ENCODE measurements at regions not wholly inside any gene's neighbourhood (a gene's known extent, or its start where the extent isn't known, plus 50 kb on each side); places are given as distances from the start of the nearest gene placed in this dataset.

DNA sequence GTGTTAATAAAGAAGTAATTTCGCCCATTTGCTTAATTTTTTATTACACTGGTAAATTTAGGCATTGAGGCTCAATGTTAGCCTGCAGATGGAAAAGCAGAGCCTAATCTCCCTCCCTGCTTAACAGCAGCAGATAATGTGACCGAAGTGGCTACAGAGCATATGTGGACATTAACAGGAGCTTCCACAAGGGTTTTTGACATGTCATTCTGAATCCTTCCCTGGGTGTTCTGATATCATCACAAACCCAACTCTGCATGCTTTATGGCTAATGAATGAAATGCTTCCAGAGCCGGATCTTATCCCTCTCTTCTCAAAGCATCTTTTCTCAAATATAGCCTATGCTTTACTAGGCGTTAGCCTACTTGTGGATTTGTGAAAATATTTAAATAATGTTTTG, 208.6 kb downstream of the CAAP1 start:
- TF ChIP-seq, protein P1, sequence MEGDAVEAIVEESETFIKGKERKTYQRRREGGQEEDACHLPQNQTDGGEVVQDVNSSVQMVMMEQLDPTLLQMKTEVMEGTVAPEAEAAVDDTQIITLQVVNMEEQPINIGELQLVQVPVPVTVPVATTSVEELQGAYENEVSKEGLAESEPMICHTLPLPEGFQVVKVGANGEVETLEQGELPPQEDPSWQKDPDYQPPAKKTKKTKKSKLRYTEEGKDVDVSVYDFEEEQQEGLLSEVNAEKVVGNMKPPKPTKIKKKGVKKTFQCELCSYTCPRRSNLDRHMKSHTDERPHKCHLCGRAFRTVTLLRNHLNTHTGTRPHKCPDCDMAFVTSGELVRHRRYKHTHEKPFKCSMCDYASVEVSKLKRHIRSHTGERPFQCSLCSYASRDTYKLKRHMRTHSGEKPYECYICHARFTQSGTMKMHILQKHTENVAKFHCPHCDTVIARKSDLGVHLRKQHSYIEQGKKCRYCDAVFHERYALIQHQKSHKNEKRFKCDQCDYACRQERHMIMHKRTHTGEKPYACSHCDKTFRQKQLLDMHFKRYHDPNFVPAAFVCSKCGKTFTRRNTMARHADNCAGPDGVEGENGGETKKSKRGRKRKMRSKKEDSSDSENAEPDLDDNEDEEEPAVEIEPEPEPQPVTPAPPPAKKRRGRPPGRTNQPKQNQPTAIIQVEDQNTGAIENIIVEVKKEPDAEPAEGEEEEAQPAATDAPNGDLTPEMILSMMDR (IDR thresholded peaks at IDR 0.05; ENCODE audit: insufficient read depth, low read length): no peak
- TF ChIP-seq, protein P2, sequence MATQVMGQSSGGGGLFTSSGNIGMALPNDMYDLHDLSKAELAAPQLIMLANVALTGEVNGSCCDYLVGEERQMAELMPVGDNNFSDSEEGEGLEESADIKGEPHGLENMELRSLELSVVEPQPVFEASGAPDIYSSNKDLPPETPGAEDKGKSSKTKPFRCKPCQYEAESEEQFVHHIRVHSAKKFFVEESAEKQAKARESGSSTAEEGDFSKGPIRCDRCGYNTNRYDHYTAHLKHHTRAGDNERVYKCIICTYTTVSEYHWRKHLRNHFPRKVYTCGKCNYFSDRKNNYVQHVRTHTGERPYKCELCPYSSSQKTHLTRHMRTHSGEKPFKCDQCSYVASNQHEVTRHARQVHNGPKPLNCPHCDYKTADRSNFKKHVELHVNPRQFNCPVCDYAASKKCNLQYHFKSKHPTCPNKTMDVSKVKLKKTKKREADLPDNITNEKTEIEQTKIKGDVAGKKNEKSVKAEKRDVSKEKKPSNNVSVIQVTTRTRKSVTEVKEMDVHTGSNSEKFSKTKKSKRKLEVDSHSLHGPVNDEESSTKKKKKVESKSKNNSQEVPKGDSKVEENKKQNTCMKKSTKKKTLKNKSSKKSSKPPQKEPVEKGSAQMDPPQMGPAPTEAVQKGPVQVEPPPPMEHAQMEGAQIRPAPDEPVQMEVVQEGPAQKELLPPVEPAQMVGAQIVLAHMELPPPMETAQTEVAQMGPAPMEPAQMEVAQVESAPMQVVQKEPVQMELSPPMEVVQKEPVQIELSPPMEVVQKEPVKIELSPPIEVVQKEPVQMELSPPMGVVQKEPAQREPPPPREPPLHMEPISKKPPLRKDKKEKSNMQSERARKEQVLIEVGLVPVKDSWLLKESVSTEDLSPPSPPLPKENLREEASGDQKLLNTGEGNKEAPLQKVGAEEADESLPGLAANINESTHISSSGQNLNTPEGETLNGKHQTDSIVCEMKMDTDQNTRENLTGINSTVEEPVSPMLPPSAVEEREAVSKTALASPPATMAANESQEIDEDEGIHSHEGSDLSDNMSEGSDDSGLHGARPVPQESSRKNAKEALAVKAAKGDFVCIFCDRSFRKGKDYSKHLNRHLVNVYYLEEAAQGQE (IDR thresholded peaks at IDR 0.05; ENCODE audit: insufficient replicate concordance, low read depth): no peak
- no peak for TF ChIP-seq SPI1 (IDR thresholded peaks at IDR 0.05; ENCODE audit: borderline replicate concordance, low read depth)
- no peak for TF ChIP-seq POLR2AphosphoS5 (IDR thresholded peaks at IDR 0.05; ENCODE audit: low read depth)
- no peak for TF ChIP-seq GABPA (IDR thresholded peaks at IDR 0.05; ENCODE audit: low read depth)
